Ovary (tissue), 3 donors: ENCODE measurements at regions not wholly inside any gene's neighbourhood (a gene's known extent, or its start where the extent isn't known, plus 50 kb on each side); places are given as distances from the start of the nearest gene placed in this dataset.

ENCODE experiments used
- EP300 ChIP-seq: sonication (generic); formaldehyde crosslinking; IDR thresholded peaks from one replicate; pipeline ENCODE4 v1.6.1; 2017; ENCODE audit warnings: antibody characterized with exemption
- POLR2A ChIP-seq: fragments of 450-650 bp; IDR thresholded peaks from one replicate; pipeline ENCODE4 v1.6.1; 2017; ENCODE audit warnings: antibody characterized with exemption, mild to moderate bottlenecking, moderate library complexity
- TF ChIP-seq, protein P1 (sequence below), 3 donors: fragments of 450-650 bp in 2 of 3; fragments of 200-600 bp in 1 of 3; IDR thresholded peaks; one replicate each; pipeline versions ENCODE4 v1.5.1 to v1.8.0; 2016 to 2022; ENCODE audit warnings: antibody characterized with exemption in 3 of 3, mild to moderate bottlenecking in 1 of 3
- donor health status: DM: no; HTN: no; CAD: no.

GRCh38 chr15:85910834-85911233, 116.1 kb upstream of the KLHL25 start:
- TF ChIP-seq, protein P1, sequence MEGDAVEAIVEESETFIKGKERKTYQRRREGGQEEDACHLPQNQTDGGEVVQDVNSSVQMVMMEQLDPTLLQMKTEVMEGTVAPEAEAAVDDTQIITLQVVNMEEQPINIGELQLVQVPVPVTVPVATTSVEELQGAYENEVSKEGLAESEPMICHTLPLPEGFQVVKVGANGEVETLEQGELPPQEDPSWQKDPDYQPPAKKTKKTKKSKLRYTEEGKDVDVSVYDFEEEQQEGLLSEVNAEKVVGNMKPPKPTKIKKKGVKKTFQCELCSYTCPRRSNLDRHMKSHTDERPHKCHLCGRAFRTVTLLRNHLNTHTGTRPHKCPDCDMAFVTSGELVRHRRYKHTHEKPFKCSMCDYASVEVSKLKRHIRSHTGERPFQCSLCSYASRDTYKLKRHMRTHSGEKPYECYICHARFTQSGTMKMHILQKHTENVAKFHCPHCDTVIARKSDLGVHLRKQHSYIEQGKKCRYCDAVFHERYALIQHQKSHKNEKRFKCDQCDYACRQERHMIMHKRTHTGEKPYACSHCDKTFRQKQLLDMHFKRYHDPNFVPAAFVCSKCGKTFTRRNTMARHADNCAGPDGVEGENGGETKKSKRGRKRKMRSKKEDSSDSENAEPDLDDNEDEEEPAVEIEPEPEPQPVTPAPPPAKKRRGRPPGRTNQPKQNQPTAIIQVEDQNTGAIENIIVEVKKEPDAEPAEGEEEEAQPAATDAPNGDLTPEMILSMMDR (IDR thresholded peaks at IDR 0.05), result no peak
- no peak for TF ChIP-seq POLR2A
- TF ChIP-seq EP300, result no peak
